Right atrium auricular region (tissue), 2 donors: ENCODE measurements at regions not wholly inside any gene's neighbourhood (a gene's known extent, or its start where the extent isn't known, plus 50 kb on each side); places are given as distances from the start of the nearest gene placed in this dataset.

Source experiments
- DNase-seq: peaks from one replicate; pipeline ENCODE4 v3.0.0-alpha.2; 2019; ENCODE audit warnings: low spot score
- H3K27ac ChIP-seq, 2 donors: fragments of 200-600 bp; sonication (generic); 1 replicate in 1 of 2; 2 replicates in 1 of 2; pipeline ENCODE4 v1.5.1; 2016 to 2019
- H3K27me3 ChIP-seq, 2 donors: fragments of 200-600 bp; sonication (generic); one replicate each; pipeline versions ENCODE4 v1.5.1 to v1.6.0; 2017 to 2019
- H3K36me3 ChIP-seq: fragments of 200-600 bp; sonication (generic); one replicate; pipeline ENCODE4 v1.5.1; 2016
- H3K4me1 ChIP-seq, 2 donors: fragments of 200-600 bp; sonication (generic); one replicate each; pipeline versions ENCODE4 v1.5.1 to v1.6.0; 2017 to 2019
- H3K4me3 ChIP-seq, 2 donors: fragments of 200-600 bp; sonication (generic); 1 replicate in 1 of 2; 2 replicates in 1 of 2; pipeline ENCODE4 v1.5.1; 2017 to 2019; ENCODE audit warnings: mild to moderate bottlenecking in 1 of 2, moderate library complexity in 1 of 2
- H3K9me3 ChIP-seq, 2 donors: fragments of 200-600 bp; sonication (generic); one replicate each; pipeline ENCODE4 v1.5.1; 2019
- CTCF ChIP-seq, 2 donors: fragments of 200-600 bp; sonication (generic); IDR thresholded peaks; one replicate each; pipeline ENCODE4 v1.5.1; 2019; ENCODE audit warnings: antibody characterized with exemption in 2 of 2

GRCh38 chr7:42476255-42476654, 239.2 kb upstream of the GLI3 start:
- DNase-seq, result no peak
- no peak overlapping the region for H3K4me3 ChIP-seq
- H3K27me3 ChIP-seq, result no peaks in the 10 kb centered on the region
- no peak for TF ChIP-seq CTCF (IDR thresholded peaks at IDR 0.05)
- no peaks in the 10 kb centered on the region for H3K9me3 ChIP-seq
- no peaks in the 10 kb centered on the region for H3K4me1 ChIP-seq
- no peak overlapping the region for H3K27ac ChIP-seq
- no peaks in the 10 kb centered on the region for H3K36me3 ChIP-seq

DNA sequence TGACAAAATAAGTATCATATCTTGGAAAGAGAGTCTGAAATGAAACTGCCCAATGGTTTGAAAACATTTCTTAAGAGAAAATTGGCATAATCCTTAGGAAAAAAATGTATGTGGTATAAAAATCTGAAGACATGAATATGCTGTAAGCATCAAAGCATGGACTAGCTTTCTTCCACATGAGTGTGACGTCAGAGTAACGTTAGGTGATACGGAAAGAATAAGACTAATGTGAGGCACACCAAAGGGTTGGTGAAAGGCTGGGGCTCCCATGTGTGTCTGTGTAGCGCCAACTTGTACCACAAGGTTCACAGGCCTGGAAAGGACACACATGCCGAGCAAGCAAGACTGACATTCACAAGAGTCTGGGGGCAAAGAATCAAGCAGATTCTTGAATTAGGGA, 238.1 kb upstream of the GLI3 start:
- Histone ChIP-seq H3K27me3 (no peaks in the 10 kb centered on the region), H3K4me3 (no peak overlapping the region), H3K27ac (no peak overlapping the region), H3K36me3 (no peaks in the 10 kb centered on the region), H3K4me1 (no peaks in the 10 kb centered on the region), H3K9me3 (no peaks in the 10 kb centered on the region)
- no peak for TF ChIP-seq CTCF (IDR thresholded peaks at IDR 0.05)
- no peak for DNase-seq

DNA sequence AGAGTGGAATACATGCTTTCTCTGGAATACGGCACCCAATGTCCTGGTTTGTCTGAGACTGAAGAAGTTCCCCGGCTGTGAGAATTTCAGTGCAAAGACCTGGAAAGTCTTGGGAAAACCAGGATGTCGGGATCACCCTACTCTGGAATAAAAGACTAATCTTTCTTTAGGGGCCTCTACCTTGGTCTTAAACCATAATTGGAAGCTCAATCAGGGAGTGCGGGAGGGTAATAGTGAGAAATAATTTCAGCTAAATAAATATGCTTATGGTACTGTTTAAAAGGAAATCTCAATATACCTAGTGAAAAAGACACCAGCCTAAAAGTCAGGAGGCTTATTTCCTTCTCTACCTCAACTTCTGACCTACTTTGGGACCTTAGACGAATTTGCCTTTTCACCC, 236.1 kb upstream of the GLI3 start:
- H3K4me1 ChIP-seq, result no peaks in the 10 kb centered on the region
- H3K9me3 ChIP-seq, result no peaks in the 10 kb centered on the region
- H3K27ac ChIP-seq, result no peak overlapping the region
- H3K27me3 ChIP-seq, result no peaks in the 10 kb centered on the region
- no peaks in the 10 kb centered on the region for H3K36me3 ChIP-seq
- H3K4me3 ChIP-seq, result no peak overlapping the region
- no peak for DNase-seq
- TF ChIP-seq CTCF (IDR thresholded peaks at IDR 0.05), result no peak

DNA sequence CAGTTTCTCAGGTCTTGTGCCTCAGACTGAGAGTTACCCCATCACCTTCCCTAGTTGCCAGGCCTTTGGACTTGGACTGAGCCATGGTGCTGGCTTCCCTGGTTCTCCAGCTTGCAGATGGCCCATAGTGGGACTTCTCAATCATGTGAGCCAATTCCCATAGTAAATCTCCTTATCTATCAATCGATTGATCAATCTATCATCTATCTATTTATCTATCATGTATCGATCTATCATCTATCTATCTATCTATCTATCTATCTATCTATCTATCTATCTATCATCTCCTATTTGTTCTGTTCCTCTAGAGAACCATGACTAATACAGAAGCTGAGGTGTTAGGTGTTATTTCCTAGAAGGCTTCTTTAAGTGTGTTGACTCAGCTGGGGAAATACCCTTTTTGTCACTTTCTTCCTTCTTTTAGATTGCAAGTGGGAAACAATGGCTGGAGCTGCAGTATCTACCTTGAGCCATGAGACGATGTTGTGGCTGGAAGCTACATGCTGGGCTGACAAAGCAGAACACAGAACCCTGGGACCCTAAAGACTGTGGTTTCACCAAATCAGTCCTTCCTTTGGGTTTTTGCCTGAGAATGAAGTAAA, 234.7 kb upstream of the GLI3 start:
- Histone ChIP-seq H3K27ac (no peak overlapping the region), H3K27me3 (no peaks in the 10 kb centered on the region), H3K4me3 (no peak overlapping the region), H3K9me3 (no peaks in the 10 kb centered on the region), H3K4me1 (no peaks in the 10 kb centered on the region), H3K36me3 (no peaks in the 10 kb centered on the region)
- TF ChIP-seq CTCF (IDR thresholded peaks at IDR 0.05), result no peak
- DNase-seq, result no peak

GRCh38 chr7:42469341-42469740, 232.3 kb upstream of the GLI3 start:
- no peak for TF ChIP-seq CTCF (IDR thresholded peaks at IDR 0.05)

DNA sequence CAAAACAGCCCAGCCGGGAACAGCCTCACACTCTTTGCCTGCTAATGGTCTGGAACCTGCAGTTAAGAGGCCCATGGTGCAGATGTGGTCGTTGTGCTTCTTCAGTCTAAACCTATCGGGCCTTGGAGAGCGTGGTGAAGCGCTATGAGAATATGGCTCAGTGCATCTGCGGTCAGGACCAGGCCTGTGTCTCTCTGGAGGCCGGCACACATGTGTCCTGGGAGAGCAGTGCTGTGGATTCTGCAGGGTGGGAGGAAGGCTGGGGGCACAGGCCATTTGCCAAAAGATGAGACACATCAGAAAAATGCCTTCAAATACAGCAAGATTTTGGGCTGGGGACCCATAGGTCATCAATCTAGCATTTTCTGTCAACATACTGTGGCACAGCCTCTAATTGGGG, 231.5 kb upstream of the GLI3 start:
- DNase-seq, result no peak
- Histone ChIP-seq H3K36me3 (no peaks in the 10 kb centered on the region), H3K27me3 (no peaks in the 10 kb centered on the region), H3K4me3 (no peak overlapping the region), H3K9me3 (no peaks in the 10 kb centered on the region), H3K27ac (no peak overlapping the region), H3K4me1 (no peaks in the 10 kb centered on the region)
- no peak for TF ChIP-seq CTCF (IDR thresholded peaks at IDR 0.05)

More at GRCh38 chr7:42469341-42469740, 232.3 kb upstream of the GLI3 start:
- Histone ChIP-seq H3K4me1 (no peaks in the 10 kb centered on the region), H3K9me3 (no peaks in the 10 kb centered on the region), H3K4me3 (no peak overlapping the region), H3K36me3 (no peaks in the 10 kb centered on the region), H3K27ac (no peak overlapping the region), H3K27me3 (no peaks in the 10 kb centered on the region)
- no peak for DNase-seq
